Smooth muscle cell (in vitro differentiated cells): ENCODE measurements at regions not wholly inside any gene's neighbourhood (a gene's known extent, or its start where the extent isn't known, plus 50 kb on each side); places are given as distances from the start of the nearest gene placed in this dataset.

Source experiments
- DNase-seq: peaks from one replicate; lab custom pipeline; 2025; ENCODE audit not compliant: unreplicated experiment; lab: John Stamatoyannopoulos, UW
- H2AFZ ChIP-seq: fragments of 200-600 bp; sonication (generic); 2 replicates; pipeline ENCODE4 v1.6.0; 2016; ENCODE audit warnings: antibody characterized with exemption, low read depth, mild to moderate bottlenecking
- H3F3A ChIP-seq: fragments of 200-600 bp; sonication (generic); 2 replicates; pipeline ENCODE4 v1.6.0; 2017; ENCODE audit warnings: antibody characterized with exemption, low read depth
- H3K27ac ChIP-seq: fragments of 200-600 bp; sonication (generic); 2 replicates; pipeline ENCODE4 v1.5.1; 2016; ENCODE audit warnings: low read depth, mild to moderate bottlenecking
- H3K27me3 ChIP-seq: fragments of 200-600 bp; sonication (generic); 2 replicates; pipeline ENCODE4 v1.6.1; 2016; ENCODE audit warnings: low read depth, mild to moderate bottlenecking
- H3K36me3 ChIP-seq: fragments of 200-600 bp; sonication (generic); 2 replicates; pipeline ENCODE4 v1.5.1; 2016; ENCODE audit warnings: low read depth
- H3K4me1 ChIP-seq: fragments of 200-600 bp; sonication (generic); 2 replicates; pipeline ENCODE4 v1.5.1; 2016; ENCODE audit warnings: low read depth
- H3K4me2 ChIP-seq: fragments of 200-600 bp; sonication (generic); 2 replicates; pipeline ENCODE4 v1.6.0; 2016; ENCODE audit warnings: mild to moderate bottlenecking
- H3K4me3 ChIP-seq: fragments of 200-600 bp; sonication (generic); 2 replicates; pipeline ENCODE4 v1.5.1; 2016; ENCODE audit warnings: mild to moderate bottlenecking
- H3K79me2 ChIP-seq: fragments of 200-600 bp; sonication (generic); 2 replicates; pipeline ENCODE4 v1.6.0; 2016; ENCODE audit warnings: low read depth, mild to moderate bottlenecking
- H3K9ac ChIP-seq: fragments of 200-600 bp; sonication (generic); 2 replicates; pipeline ENCODE4 v1.6.0; 2016; ENCODE audit warnings: low read depth
- H3K9me3 ChIP-seq: fragments of 200-600 bp; sonication (generic); replicated peaks from 2 replicates; pipeline ENCODE4 v1.5.1; 2016; ENCODE audit warnings: low read depth
- H4K20me1 ChIP-seq: fragments of 200-600 bp; sonication (generic); 2 replicates; pipeline ENCODE4 v1.6.0; 2016; ENCODE audit warnings: low read depth
- CTCF ChIP-seq: fragments of 200-600 bp; sonication (generic); IDR thresholded peaks from 2 replicates; pipeline ENCODE4 v1.5.1; 2017; ENCODE audit warnings: borderline replicate concordance, mild to moderate bottlenecking, antibody characterized with exemption; ENCODE audit not compliant: insufficient read depth, poor library complexity, severe bottlenecking
- WGBS: methylation state at CpG from one replicate; pipeline ENCODE4 v1.1.7; 2016; ENCODE audit warnings: low lambda C conversion rate; 5-methylcytosine and 5-hydroxymethylcytosine counted together

- Histone ChIP-seq H3K27ac (no peak overlapping the region), H3K9me3 (no peaks in the 10 kb centered on the region), H3K4me2 (no peak overlapping the region), H3K4me3 (no peak overlapping the region), H3K9ac (no peak overlapping the region), H4K20me1 (no peaks in the 10 kb centered on the region), H3K27me3 (no peaks in the 10 kb centered on the region), H2AFZ (no peak overlapping the region), H3F3A (no peaks in the 10 kb centered on the region), H3K79me2 (no peaks in the 10 kb centered on the region), H3K36me3 (no peaks in the 10 kb centered on the region), H3K4me1 (no peaks in the 10 kb centered on the region)
- TF ChIP-seq CTCF = no peak
- no peak for DNase-seq
- WGBS = 88% methylated on average over 14 of the region's 15 CpGs
These were observed 447.1 kb upstream of the MKI67 start for GRCh38 chr10:128573281-128573845.

- 50% methylated on average over 9 of the region's 9 CpGs for WGBS
- H3K9ac ChIP-seq = no peak overlapping the region
- no peak for DNase-seq
- H3F3A ChIP-seq = no peaks in the 10 kb centered on the region
- no peak for TF ChIP-seq CTCF
- H4K20me1 ChIP-seq = no peaks in the 10 kb centered on the region
- H2AFZ ChIP-seq = no peak overlapping the region
- H3K4me3 ChIP-seq = no peak overlapping the region
- no peak overlapping the region for H3K4me2 ChIP-seq
- H3K27me3 ChIP-seq = no peaks in the 10 kb centered on the region
- H3K79me2 ChIP-seq = no peaks in the 10 kb centered on the region
- no peaks in the 10 kb centered on the region for H3K9me3 ChIP-seq
- no peak overlapping the region for H3K27ac ChIP-seq
- no peaks in the 10 kb centered on the region for H3K36me3 ChIP-seq
- no peaks in the 10 kb centered on the region for H3K4me1 ChIP-seq
These were observed 447.8 kb upstream of the MKI67 start for GRCh38 chr10:128573986-128574385.

GRCh38 chr10:128574581-128575210 is 448.5 kb upstream of the MKI67 start:
- Histone ChIP-seq H3K27me3 (no peaks in the 10 kb centered on the region), H3K27ac (no peak overlapping the region), H3K4me1 (no peaks in the 10 kb centered on the region), H3F3A (no peaks in the 10 kb centered on the region), H3K4me2 (peak overlapping the region; percentile 51), H4K20me1 (no peaks in the 10 kb centered on the region), H3K9me3 (no peaks in the 10 kb centered on the region), H3K79me2 (no peaks in the 10 kb centered on the region), H2AFZ (no peak overlapping the region), H3K9ac (no peak overlapping the region), H3K4me3 (no peak overlapping the region), H3K36me3 (no peaks in the 10 kb centered on the region)
- 60% methylated on average over 16 of the region's 16 CpGs for WGBS
- no peak for DNase-seq
- TF ChIP-seq CTCF = no peak

GRCh38 chr10:128575761-128576160 is 449.5 kb upstream of the MKI67 start:
- Histone ChIP-seq H3K9ac (no peak overlapping the region), H3K4me2 (no peak overlapping the region), H4K20me1 (no peaks in the 10 kb centered on the region), H3K9me3 (no peaks in the 10 kb centered on the region), H3K36me3 (no peaks in the 10 kb centered on the region), H3K4me3 (no peak overlapping the region), H2AFZ (no peak overlapping the region), H3K27ac (no peak overlapping the region), H3F3A (no peaks in the 10 kb centered on the region), H3K4me1 (no peaks in the 10 kb centered on the region), H3K79me2 (no peaks in the 10 kb centered on the region), H3K27me3 (no peaks in the 10 kb centered on the region)
- 65% methylated on average over 2 of the region's 2 CpGs for WGBS
- no peak for DNase-seq
- TF ChIP-seq CTCF = no peak
